ENCODE measurements at regions not wholly inside any gene's neighbourhood (a gene's known extent, or its start where the extent isn't known, plus 50 kb on each side); places are given as distances from the start of the nearest gene placed in this dataset.

DNA sequence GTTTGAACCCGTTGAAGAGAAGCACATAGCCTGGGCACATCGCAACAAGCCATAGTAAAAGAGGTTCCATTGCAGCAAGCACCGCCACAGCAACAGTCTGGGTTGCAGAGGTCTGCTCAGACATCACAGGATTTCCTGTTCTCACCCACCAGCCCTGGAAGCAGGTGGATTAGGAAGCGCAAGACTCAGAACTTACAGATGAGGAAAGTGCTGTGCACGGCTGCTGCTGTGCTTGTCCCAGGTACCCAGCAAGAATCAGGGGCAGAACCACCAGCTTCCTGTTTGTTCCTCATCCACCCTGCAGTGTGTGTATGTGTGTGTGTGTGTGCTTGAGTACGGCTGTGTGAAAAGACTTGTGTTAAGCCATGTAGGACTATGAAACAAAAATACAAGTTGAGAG is 124.7 kb upstream of the IRX2 start:
- no peak for TF ChIP-seq POLR2AphosphoS5 (IDR thresholded peaks at IDR 0.05; ENCODE audit: low read depth)
- TF ChIP-seq, protein P1, sequence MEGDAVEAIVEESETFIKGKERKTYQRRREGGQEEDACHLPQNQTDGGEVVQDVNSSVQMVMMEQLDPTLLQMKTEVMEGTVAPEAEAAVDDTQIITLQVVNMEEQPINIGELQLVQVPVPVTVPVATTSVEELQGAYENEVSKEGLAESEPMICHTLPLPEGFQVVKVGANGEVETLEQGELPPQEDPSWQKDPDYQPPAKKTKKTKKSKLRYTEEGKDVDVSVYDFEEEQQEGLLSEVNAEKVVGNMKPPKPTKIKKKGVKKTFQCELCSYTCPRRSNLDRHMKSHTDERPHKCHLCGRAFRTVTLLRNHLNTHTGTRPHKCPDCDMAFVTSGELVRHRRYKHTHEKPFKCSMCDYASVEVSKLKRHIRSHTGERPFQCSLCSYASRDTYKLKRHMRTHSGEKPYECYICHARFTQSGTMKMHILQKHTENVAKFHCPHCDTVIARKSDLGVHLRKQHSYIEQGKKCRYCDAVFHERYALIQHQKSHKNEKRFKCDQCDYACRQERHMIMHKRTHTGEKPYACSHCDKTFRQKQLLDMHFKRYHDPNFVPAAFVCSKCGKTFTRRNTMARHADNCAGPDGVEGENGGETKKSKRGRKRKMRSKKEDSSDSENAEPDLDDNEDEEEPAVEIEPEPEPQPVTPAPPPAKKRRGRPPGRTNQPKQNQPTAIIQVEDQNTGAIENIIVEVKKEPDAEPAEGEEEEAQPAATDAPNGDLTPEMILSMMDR (conservative IDR thresholded peaks at IDR 0.05; ENCODE audit: low read depth in 2 of 2): no peak
- TF ChIP-seq, protein P2, sequence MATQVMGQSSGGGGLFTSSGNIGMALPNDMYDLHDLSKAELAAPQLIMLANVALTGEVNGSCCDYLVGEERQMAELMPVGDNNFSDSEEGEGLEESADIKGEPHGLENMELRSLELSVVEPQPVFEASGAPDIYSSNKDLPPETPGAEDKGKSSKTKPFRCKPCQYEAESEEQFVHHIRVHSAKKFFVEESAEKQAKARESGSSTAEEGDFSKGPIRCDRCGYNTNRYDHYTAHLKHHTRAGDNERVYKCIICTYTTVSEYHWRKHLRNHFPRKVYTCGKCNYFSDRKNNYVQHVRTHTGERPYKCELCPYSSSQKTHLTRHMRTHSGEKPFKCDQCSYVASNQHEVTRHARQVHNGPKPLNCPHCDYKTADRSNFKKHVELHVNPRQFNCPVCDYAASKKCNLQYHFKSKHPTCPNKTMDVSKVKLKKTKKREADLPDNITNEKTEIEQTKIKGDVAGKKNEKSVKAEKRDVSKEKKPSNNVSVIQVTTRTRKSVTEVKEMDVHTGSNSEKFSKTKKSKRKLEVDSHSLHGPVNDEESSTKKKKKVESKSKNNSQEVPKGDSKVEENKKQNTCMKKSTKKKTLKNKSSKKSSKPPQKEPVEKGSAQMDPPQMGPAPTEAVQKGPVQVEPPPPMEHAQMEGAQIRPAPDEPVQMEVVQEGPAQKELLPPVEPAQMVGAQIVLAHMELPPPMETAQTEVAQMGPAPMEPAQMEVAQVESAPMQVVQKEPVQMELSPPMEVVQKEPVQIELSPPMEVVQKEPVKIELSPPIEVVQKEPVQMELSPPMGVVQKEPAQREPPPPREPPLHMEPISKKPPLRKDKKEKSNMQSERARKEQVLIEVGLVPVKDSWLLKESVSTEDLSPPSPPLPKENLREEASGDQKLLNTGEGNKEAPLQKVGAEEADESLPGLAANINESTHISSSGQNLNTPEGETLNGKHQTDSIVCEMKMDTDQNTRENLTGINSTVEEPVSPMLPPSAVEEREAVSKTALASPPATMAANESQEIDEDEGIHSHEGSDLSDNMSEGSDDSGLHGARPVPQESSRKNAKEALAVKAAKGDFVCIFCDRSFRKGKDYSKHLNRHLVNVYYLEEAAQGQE (IDR thresholded peaks at IDR 0.05; ENCODE audit: unreplicated experiment): no peak
- TF ChIP-seq JUNB (IDR thresholded peaks at IDR 0.05; ENCODE audit: unreplicated experiment): no peak
- TF ChIP-seq EZH2 (IDR thresholded peaks at IDR 0.05; ENCODE audit: low read depth, unreplicated experiment): no peak
- no peak for TF ChIP-seq CREB1 (CRISPR knock-in tag; IDR thresholded peaks at IDR 0.05; ENCODE audit: low read depth)
- TF ChIP-seq ZNF462 (CRISPR knock-in tag; IDR thresholded peaks at IDR 0.05): no peak
- TF ChIP-seq EZH2phosphoT487 (IDR thresholded peaks at IDR 0.05; ENCODE audit: unreplicated experiment): no peak
- TF ChIP-seq NANOG (IDR thresholded peaks at IDR 0.05; ENCODE audit: borderline replicate concordance): no peak
- TF ChIP-seq ZNF331 (CRISPR knock-in tag; IDR thresholded peaks at IDR 0.05; ENCODE audit: low read depth): no peak
